Stimulated activated CD8-positive, alpha-beta memory T cell treated with anti-CD3 and anti-CD28 coated beads, Interleukin-15, amount 100 ng/mL, for 48 hours (primary cell): ENCODE measurements at regions not wholly inside any gene's neighbourhood (a gene's known extent, or its start where the extent isn't known, plus 50 kb on each side); places are given as distances from the start of the nearest gene placed in this dataset.
"Not testable (repeated sequence)": the region's sequence is repeated elsewhere in the genome, so short reads cannot be mapped to it uniquely, and the experiment has no call there.

Experiments
- DNase-seq, 2 donors: peaks; one replicate each; pipeline ENCODE4 v3.0.0-alpha.2; 2020; ENCODE audit warnings: low read depth in 2 of 2

DNA sequence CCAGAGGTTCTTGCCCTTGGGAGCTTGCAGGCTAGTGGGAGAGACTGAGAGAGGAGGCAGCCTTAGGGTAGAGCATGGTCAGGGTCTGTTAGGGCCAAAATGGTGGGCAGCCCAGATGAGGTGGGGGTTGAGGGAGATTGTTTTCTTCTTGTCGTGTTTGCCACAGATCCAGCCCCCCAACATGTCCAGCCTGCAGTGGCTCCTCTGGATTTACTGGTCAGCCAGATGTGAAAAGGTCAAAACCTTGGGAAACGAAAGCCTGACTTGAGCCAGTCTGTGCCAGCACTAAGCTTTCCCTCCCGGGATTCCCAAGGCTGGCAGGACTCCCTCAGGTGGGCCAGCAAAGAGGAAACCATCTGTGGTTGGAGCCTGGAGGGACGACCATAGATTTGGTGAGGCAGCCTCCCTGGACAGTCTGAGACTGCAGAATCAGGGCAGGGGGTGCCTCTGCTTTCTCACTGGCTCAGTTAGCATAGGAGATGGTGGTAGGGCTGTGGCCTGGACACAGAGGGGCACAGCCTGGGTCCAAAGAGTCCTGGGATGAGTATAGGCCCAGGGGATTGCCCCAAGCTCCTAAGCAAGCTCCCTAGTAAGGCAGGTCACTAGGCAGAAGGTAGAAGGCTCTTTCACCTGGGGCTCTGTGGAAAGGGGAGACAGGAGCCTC, 51.2 kb upstream of the PRR23C start:
- DNase-seq, result no peak

DNA sequence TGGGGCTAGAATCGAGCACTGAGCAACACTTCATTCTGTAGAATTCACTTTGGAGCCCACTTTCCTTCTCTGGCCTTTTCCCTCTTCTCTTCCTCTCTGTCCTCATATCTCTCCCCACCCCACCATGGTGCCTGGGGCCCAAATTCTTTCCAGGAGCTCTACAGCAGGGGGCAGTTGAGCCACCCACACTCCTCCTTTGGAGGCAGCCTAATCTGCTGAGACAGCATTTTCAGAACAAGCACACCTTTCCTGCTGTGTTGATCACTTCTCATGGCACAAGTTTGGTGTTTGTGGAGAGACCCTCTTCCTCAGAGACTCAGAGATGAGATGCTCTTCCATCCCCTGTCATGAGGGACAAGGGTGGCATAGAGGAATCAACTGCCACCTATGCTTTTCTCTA, 52.0 kb upstream of the PRR23C start:
- DNase-seq, result no peak

DNA sequence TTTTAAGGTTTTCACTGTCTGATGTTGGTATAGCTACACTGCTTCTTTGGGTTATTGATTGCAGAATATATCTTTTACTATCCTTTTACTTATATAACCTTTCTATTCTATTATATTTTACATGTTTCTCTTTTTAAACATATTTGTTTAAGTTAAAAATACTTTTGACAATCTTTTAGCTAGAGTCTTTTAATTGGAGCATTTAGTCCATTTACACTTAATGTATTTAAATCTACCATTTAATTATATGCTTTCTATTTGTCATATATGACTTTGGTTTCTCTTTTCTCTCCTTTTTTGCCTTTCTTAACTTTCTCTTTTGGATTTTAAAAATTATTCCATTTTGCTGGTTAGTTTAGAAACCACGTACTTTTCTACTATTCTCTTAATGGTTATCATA, 53.7 kb upstream of the PRR23C start:
- DNase-seq, result no peak

DNA sequence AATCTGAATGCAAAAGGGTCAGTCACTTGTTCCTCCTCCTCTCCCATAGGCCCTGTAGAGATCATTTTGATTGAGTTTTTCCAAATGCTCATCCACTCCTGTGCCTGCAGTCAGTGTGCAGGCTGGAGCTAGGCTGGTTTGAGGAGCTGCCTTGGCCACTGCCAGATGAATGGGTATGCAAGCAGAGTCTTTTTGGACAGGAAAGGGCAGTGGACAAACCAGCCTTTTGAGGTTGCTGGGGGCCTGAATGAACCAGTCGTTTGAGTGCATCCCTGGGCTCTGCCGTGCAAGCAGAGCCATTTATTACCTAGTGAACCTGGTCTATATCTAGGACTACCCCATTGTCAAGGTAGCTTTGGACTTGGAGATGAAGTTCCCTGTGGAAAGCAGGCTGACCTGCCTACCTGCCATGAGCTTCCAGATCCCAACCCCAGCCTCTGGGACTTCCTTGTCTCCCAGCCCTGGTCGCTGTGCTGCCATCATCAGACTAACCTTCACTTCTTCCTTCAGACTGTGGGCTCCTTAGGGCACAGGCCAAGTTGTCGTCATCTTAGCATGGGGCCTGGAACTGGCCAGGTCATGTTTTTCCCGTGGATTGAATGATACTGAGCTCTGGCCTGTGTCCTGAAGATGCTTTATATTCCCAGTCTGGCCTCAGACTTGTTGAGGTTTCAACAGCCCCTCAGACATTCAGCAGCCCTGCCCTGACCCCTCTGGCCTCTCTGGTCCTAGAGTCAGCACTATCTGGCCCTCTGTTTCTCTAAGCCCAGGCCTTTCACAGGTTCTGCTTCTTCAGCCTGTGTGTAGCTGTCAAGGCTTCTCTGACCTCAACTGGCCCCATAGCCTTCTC, 55.5 kb upstream of the PRR23C start:
- no peak for DNase-seq

DNA sequence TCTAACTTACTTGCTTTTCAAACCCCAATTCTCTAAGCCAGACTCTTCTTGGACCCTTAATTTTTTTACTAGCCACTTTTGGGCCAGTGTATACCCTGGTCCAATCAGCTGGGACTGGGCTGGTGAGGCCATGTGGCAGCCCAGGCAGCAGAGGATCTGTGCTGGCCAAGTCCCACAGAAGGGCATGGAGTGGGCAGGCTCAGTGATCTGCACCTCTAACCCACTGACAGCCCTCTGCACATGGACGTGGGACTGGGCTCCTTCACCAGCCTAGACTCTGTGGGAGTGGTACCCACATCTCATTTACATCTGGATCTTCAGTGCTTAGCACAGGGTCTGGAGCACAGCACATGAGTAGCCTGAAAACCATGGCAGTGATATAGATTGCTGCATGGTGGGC, 56.1 kb upstream of the PRR23C start:
- DNase-seq, result no peak

DNA sequence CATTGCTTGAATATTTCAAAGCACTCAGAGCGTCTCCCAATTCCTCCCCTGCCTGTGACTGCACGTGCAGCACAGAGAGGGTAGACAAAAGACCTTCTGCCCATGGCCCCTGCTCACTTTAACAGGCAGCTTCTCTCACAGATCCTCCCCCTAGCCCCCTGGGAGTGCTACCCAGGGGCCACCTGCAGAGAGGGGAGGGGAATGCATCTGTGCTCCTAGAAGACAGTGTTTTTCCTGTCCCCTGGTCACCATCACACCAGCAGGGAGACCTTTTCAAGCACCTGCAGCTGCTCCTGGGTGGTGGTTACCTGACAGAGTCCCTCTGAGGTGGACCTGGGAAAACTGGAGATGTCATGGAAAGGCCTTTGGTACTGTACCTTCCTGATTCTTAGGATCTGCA, 56.7 kb upstream of the PRR23C start:
- no peak for DNase-seq

DNA sequence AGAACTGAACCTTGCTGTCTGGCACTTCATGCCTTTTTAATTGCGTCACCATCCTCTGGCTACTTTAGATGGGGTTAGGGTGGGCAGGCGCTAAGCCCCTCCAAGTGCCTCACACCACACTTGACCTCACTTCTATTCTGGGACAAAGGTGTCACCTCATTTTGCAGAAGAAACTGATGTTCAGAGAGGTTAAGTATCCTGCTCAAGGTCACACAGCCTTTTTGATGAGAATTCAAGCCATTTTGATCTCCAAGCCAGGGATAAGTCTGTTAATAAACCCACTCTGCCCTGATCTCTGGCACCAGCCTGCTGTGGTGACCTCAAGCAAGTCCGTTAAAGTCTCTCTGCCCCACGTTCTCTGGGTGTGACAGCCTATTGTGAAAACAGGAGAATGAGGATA, 58.8 kb upstream of the PRR23C start:
- no peak for DNase-seq

DNA sequence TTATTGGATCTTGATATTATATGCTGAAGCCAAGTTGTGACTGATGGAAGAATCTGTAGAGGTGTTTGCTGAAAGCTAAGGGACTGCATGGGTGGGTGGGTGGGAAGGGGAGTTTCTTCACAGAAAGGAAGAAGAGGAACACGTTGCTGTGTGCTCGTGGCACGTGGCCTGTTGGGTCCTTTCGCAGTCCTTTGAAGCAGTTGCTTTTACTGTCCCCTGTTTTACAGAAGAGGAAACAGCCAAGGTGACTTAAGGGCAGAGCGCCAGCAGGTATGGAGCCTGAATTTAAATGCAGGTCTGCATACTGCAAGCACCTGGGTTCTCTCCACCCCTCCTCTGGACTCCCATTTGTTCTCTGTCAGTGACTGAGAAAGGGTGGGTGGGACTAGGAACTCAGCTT, 59.4 kb upstream of the PRR23C start:
- no peak for DNase-seq

DNA sequence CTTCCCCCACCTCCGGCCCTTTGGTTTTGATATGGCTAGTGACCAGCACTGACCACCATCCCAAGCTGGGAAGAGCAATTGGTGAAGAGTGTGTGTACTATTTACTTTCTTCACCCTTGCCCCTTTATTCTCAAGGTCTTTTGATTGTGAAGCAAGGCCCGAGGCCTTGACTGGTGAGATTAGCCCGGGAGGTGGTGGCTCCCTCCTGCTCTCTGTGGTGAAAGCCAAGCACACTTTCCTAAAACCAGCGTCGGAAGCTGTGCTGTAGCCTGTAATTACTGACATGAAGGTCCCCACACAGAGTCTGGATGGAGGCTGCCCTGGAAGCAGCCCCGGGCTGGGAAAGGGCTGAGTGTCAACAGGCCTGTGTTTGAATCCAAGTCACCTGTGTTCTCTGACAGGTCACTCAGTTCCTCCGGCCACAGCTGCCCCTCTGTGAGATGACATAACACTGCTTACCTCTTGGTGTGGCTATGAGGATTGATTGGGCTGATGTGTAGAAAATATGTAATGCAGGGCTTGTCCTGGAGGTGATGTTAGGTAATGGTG, 60.5 kb upstream of the PRR23C start:
- DNase-seq, result no peak

DNA sequence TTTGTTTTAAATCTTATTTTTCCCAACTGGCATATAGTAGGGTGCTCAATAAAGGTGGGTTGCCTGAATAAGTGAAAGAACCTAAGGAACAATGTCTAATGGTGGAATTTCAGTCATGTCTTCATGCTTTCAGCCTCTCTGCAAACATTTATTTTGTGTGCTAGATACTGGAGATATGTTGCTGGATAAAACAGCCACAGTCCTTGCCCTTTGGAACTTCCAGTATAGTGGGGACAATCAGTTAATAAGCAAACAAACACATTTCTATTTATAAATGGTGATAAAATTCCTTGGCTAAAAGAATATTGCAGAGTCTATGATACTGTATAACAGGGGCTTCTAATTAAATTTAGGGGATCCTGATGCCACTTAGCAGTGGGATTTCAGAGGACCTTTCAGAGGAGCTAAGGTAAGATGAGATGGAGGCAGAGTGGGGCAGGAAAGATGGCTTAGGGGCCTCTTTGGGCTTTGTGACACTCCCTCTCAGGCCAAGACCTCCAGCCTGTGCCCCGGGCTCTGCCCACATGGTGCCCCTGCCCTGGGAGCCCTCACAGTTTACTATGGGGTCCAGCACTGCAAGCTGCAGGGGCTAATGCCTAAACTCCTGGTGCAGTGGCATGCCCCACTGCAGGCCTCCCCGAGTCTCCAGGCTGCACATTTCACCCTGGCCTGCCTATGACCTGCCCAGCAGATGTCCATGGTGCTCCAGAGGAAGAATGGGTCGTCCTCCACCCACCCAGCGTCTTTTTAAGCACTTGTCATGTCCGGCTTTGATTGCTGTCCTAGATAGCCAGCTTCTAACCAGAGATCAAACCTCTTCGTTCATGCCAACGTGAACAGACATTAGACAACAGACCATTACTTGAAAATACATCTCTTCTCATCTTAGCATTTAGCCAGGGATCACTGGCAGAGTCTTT, 61.6 kb upstream of the PRR23C start:
- DNase-seq, result no peak

DNA sequence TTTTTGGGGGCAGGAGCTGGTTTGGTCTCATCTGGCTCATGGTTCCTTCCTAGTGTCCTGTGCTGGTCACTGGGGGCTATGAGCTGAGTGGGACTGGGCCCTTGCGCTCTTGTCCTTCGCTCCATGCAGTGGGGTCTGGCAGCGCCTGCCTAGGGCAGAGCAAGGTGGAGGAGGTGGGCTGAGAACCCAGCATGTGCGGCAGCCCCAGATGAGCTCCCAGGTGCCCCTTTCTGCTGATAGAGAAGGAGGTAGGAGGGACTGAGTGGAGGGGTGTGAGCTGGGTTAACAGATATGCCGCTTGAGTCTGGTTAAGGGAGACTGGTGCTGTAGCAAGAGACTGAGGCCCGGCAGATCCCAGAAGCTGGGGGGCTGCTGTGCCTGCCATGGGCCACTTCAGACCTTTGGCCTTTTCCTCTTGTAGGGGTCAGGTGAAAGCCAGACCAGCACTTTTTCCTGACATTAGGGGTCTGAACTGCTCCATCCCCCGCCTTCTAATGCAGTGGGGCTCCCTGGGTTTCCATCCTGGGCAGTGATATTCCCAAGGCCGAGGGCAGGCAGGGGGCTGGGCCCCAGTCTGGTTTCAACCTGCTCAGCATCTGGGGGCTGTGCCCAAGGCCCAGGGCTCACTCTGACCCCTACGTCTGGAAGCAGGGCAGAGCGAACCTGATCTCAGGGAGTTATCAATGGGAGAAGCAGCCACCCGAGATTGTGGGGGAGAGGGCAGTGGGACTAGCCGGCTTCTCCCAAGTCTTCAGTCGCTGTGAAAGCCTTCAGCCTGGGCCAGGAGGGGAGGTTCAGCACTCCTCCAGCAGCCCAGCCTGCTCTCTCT, 62.9 kb upstream of the PRR23C start:
- no peak for DNase-seq

DNA sequence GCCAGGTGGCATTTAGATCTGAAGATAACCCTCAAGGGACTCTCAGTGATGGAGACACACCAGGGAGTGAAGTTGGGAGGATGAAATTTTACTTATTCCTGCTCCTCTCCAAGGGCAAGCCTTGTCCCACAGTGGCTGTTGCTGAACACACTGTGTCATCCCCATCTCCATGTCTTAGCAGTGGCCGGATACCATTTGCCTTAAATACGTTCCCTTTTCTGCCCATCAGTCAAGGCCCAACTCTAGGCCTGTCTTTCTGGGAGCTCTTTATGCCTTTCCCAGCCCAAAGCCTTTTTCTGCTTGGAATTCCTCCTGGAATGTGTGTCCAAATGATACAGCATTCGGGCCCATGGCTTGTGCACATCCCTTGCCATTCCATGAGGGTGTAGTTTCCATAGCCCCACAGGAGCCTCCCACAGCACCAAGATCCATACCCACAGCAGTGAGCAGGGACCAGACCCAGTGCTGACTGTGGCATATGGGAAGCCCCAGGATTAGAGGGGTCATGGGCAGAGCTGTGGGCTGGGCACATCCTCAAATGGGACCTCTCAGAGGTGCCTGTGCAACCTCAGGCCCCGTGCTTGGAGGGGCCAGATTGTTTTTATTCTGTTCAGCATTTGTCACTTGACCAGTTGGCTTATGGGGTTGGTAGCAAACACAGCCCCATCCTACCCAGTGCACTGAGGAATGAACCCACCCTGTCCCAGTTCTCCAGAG, 63.7 kb upstream of the PRR23C start:
- DNase-seq, result no peak

DNA sequence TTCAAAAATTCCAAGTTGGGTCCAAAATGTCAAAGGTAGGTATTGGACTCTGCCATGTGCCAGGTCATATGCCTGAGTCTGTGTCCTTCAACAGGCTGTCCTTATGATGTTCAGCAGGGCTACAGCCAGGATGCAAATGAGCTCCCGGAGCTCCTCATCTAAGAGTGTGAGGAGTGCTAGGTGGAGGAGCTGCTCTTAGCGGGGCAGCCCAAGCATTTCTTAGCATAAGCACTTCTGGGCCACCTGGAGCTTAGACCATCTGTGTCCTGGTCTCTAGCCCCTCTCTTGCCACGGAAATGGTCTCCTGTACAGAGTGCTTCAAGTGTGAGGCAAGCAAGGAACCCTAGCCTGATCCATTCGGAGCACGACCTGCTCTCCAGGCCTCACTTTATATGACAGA, 64.6 kb upstream of the PRR23C start:
- DNase-seq, result no peak

DNA sequence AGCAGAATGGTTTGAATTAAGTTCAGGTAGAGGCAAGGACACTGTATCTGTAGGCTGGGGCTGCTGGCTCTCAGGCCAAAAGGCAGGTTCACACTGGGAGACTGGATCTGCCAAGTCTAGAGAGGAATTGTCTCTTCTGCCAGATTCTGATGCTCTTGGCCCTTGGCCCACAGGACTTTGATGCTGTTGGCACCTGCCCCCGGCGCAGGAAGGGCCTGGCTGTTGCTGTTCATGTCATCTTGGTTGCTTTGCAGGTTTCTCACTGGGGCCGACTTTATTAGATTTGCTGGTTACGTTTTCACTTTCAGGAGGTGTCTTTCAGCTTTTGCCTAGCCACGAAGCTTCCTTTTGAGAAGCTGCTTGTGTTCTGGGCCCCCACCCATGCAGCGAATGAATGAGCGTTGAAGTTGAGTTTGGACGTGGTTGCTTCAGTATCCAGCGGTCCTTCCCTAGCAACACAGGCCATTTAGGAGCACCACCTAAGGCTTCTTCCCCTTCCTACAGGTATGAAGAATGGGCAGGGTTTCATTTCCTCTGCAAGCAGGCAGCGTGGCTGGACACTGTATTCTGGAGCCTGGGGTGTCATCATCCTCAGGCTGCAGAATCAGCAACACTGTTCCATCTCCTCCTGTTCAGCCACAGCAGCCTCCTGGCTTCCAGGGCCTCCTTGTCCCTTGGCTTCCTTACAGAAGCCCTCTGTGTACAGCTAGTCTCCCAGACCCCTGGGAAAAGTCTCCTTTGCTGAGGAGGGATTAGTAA, 65.6 kb upstream of the PRR23C start:
- DNase-seq, result no peak

DNA sequence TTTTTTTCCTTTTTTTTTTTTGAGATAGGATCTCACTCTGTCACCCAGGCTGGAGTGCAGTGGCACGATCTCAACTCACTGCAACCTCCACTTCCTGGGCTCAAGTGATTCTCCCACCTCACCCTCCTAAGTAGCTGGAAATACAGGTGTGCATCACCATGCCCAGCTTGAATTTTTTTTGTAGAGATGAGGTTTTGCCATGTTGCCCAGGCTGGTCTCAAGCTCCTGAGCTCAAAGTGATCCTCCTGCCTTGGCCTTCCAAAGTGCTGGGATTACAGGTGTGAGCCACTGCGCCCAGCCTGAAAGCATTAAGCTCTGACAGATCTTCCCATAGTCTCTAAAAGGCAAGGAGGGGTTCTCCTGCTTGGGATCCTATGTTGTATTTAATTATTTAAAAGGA, 66.2 kb upstream of the PRR23C start:
- DNase-seq, result not testable (repeated sequence)

DNA sequence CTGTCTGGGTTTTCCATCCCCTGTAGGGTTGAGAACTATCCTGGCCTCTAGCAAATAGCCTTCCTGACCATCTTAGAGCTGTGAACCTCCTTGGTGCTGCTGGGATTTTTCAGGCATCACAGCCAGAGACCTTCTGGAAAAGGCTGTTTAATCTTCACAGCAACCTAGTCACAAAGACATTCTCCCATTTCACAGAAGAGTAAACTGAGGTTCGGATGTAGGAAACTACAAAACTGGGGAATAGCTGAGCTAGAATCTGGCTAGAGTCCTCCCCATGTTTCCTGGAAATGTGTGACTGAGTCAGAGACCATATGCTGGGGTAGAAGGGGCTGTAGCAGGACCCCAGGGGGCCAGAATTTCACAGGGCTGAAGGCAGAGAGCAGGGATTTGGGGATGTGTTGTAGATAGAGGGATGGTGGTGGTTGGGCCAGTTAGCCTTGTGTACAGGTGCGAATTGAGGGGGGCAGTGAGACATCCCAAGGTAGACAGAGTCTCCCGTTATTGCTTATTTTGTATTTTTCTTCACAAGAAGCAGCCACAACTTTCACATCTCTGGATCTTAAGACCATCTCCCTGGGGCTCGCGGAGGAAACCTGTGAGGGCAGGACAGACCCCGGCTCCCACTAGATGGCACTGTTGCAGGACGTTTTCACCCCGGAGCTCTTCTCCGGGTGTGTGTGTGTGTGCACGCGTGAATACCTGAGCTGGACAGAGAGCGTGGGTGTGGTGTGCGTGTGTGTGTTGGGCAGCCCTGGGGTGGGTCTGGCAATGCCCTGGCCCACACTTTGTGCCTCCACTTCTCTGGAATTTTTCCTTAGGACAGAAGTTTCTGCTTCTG, 66.9 kb upstream of the PRR23C start:
- peak; percentile 36 to 38 for DNase-seq

DNA sequence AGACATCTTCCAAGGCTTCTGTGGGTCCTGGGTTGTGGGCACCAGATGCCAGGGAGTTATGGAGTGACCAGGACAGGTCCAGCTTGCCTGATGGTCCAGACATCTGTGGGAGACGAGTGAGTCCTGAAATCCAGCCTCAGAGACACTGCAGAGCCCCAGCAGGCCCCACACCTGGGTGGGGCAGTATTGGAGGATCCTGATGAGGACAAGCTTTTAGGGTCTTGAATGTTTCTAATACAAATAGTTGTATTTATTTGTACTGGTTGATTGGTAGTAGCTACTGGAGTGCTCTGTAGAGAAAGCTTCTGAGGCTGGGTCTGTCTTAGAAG, 67.5 kb upstream of the PRR23C start:
- DNase-seq, result no peak

DNA sequence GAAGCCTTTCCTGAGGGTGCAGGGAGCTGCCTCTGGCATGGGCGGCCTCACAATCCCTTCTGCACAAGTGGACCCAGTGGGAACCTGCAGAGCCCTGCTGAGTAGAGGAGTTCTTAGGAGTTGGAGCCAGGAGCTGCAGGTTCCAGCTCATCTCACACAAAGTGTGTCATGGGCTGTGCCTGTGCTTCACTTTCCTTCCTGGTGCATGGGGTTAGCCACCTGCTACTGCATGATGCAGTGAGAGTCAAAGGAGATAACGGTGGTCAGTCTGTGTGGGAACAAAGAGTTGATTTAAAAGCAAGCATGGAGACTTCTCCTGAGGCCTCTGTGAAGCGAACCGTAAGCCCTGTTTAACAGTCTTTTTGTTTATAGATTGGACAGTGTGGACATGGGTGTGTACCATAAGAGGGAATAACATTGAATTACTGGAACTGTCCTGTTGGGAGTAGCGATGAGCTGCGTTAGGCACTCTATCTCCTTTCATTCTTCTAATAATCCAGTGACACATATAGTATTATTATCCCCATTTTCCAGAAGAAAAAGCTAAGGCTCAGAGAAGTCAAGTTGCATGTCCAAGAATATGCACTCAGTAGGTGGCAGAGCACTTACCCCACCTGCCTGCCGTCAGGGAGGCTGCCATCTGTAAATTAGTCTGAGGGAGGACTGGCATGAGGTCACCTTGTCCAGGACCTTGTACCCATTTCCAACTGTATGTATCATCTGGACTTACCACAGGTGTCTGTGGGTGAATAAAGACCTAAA, 68.7 kb upstream of the PRR23C start:
- no peak for DNase-seq
